Putamen (tissue), 1 donor: ENCODE measurements at regions not wholly inside any gene's neighbourhood (a gene's known extent, or its start where the extent isn't known, plus 50 kb on each side); places are given as distances from the start of the nearest gene placed in this dataset.

Experiments used
- DNase-seq: peaks from one replicate; pipeline ENCODE4 v3.0.0-alpha.2; 2016; ENCODE audit warnings: low spot score

DNA sequence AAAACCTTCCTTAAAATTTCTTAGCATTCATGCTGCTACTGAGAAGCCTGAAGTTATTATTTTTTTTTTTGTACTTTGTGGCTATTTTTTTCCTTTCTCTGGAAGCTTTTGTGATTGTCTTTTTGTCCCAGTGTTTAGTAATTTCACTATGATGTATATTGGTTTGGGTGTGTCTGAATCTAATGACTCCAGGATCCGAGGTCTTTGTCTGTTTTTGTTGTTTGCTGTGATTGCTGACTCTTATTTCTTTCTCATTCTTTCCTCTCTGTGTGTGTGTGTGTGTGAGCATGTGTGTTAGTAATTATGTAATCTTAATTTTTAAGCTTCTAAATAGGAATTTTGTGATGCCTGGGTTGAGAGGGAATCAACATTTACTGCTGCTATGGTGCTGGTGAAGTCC lies 152.0 kb downstream of the RAP2B start:
- no peak for DNase-seq

DNA sequence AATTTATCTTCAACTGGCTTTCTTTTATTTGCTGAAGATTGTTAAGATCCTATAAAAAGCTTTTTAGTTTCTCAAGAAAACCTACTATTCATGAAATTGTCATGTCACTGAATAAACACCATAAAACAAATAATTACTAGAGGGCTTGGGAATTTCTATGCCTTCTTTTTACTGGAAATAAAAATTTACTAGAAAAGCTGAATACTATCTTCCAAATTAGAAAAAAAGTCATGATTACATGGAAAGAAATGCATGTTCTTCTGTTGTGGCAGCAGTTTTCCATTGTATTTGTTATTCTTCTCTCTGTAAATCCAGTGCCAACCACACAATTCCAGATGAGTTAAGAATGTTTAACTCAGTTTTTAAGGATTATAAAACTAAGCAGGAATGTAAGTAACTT lies 153.8 kb downstream of the RAP2B start:
- DNase-seq: no peak

DNA sequence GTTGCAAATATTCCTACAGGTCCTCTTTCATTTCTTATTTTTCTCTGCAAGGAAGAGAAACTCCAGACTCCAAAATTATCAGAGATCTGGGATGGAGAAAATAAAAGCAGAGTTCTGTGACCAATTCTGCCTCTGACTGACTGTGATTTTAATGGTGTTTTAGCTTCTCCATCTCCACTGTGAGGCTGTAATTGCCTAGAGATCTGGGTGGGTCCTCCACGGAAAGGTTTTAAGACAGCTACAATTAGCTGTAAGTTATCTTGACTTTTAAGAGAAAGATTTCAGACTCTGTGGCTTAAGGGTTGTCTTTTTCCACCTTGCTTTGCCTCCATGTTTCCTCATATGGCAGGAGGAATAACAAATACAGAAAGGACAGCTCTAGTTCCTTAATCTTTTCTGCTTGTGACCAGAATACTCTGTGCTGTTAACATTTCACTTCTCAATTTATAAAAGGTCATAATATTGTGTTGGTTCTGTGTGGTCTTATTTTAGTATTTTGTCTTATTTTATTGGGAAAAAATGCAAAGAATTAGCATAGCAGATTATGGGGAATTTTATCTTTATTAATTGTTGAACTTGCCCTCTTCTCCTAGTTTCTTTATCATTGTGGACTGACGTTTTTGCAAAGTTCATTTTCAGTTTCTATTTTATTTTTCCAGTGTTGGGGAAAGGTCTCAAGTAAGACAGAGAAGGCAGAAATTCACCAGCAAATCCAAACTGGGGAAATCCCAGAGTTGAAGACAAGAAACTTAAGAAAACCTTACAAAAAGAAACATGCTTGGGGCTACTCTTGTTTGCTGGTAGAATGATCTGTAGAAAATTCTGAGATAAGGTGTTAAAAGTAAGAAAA lies 157.9 kb downstream of the RAP2B start:
- no peak for DNase-seq

DNA sequence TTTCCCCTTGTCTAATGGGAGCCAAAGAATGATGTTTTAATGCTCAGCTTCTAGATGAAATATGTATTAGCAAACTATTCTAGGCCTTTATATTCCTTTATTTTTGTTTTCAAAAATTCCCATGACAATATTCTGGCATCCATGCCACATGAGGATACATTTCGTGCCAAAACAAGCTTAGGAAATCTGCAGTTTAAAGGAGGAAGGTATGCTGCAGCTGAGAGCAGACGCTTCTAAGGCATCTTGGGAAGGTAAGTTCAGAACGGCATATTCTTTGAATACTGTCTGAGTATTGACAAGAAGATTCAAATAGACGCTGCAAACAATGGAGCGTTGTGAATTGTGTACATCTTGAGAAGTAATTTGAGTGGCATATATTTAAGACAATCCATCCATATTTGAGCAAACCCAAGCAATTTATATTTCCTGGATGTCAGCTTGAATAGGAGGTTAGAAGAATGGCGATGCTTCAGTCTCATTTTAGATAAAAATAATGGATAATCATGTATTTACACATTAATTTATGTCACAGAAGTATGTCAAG lies 158.6 kb downstream of the RAP2B start:
- DNase-seq: no peak

- DNase-seq: no peak
These were observed 166.7 kb downstream of the RAP2B start for GRCh38 chr3:153328690-153329089.

DNA sequence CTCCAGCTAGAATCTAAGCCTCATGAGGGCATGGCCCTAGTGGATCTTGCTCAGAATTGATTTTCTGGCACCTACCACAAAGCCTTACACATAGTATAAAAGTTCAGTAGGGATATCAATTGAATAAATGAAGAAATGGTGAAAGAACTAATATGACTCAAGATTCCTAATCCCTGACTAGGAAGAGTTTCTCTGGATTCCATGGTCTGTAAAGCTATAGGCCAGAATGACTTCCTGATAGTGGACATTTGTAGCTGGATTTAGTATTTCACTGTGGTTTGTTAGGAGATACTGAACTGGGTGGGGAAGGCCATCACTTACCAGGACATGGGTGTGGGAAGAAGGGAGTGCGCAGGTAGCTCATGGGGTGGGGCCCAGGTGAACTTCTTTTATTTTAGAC lies 168.9 kb downstream of the RAP2B start:
- no peak for DNase-seq

- DNase-seq: no peak
These were observed 169.7 kb downstream of the RAP2B start for GRCh38 chr3:153331676-153332075.

- no peak for DNase-seq
These were observed 172.5 kb downstream of the RAP2B start for GRCh38 chr3:153334558-153334957.

GRCh38 chr3:153337369-153337768 lies 175.3 kb downstream of the RAP2B start:
- no peak for DNase-seq

- DNase-seq: no peak
These were observed 176.5 kb downstream of the RAP2B start for GRCh38 chr3:153338487-153338886.

GRCh38 chr3:153339065-153339464 lies 177.0 kb downstream of the RAP2B start:
- DNase-seq: no peak

DNA sequence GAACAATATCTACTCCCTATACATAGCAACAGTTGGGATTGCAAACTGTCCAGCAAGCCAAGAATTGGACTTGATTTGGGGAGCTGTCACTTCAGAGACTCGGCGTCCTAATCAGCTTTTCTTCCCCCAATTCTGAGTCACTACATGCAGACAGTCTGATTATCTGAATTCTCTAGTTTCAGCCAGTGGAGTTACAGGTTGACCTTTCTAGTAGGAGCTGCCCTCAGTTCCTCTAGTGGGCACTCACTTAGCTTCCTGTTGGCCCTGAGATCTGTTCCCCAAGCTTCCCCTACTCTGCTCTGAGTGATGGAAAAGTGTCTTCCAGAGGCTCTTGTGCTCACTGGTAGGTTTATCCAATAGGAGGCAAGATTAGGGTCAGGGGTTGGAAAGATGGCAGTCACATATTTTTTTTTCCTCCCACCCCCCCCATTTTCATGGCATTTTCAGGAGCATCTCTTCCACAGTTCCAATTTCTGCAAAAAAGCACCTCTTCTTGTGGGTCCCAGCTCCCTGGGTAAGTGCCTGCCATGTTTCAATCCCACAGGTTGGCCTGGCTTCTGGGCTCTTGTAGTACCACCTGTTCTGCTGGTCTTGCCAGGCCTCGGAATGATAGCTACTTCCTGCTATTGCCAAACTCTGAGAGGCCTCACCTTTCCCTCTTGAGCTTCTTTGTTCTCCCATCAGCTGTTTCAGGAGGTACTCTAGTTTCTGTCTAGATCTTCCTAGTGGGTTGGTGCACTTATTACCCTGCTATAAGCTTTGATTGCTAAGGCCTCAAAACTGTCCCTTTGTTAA lies 182.2 kb downstream of the RAP2B start:
- DNase-seq: no peak

GRCh38 chr3:153348457-153349107 lies 186.6 kb downstream of the RAP2B start:
- no peak for DNase-seq

DNA sequence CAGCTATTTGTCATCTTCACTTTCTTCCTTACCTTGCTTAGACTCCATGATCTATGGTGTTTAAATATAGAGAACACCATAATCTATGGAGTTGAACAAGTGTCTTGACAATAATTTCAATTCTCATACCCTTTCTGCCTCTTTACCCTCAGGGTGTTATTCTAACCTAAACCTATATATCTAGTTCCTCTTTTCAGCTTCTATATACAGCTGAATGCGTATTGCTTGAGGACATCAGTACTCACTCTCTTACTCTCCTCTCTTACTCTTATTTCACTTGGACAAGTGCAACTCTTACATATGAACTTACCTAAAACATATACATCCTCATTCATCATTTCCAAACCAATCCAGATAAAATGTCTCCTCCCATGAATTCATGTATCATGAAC lies 187.1 kb downstream of the RAP2B start:
- no peak for DNase-seq

DNA sequence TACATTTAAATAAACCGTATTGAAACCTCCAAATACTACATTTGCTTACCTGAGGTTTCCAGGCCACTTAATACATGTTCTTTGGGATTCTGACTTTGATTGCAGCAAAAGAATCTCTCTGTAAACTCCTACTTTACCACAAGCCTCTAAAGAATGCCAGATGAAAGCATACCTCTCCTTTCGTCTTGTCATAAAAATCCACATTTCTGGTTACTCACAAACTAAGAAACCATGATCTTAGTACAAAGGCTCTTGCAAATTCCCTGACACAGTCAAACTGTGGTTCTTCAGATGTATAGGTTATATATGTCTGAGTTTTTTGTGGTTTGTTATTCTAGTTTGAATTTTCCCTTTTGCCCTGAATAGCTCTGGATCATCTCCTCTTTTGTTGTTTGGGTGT lies 188.4 kb downstream of the RAP2B start:
- no peak for DNase-seq

DNA sequence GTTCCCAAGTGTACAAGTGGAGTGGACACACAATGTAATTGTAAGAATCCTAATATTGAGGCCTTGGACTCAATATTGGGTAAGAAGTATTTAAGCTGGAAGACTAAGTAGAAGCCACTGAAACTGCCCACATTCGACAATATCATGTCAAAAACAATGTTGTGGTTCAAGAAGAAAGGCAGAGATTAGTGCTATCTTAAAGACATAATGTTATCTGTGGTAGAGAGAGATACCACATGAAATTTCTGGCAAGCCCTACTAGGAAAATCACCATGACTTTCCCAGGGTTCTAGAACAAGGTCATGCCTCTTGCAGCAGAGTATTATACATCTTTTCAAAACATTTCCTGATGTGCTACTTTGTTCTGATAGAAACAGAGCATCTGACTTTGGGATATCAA lies 192.6 kb downstream of the RAP2B start:
- no peak for DNase-seq

GRCh38 chr3:153355559-153355958 lies 193.5 kb downstream of the RAP2B start:
- DNase-seq: no peak

DNA sequence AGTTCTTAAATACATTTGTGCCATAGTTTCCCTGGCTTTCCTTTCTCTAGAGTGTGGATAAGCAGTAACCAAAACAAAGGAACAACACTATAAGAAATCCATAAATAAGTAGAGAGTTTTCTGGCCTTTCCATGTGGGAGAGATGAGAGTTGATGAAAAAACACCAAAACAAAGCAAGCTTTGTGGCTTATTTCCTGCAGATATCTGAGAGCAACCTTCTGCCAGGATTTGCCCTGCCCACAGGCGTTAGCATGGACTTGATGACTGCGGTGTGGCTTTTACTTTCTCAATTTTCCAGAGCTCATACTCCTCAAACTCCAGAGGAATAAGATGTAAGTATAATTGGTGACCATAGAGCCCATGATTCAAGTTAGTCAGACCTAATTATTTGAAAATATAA lies 194.9 kb downstream of the RAP2B start:
- no peak for DNase-seq

DNA sequence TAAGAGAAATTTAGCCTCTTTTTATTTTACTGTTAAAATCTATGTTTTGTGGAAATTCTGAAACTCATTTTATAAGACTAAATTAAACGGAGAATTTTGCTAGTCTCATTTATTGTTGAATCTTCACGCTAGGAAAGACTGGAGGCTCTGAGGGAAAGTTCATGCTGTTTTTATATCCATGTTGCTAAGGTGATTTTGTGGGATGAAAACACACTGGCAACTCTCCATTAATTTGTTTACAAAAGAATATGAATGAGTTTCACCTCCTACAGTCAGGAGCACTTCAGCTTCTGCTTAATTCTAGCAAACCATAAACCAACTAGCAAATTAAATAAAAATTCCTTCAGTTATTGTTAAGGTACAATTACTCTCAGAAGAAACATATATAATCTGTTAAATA lies 195.4 kb downstream of the RAP2B start:
- DNase-seq: no peak

DNA sequence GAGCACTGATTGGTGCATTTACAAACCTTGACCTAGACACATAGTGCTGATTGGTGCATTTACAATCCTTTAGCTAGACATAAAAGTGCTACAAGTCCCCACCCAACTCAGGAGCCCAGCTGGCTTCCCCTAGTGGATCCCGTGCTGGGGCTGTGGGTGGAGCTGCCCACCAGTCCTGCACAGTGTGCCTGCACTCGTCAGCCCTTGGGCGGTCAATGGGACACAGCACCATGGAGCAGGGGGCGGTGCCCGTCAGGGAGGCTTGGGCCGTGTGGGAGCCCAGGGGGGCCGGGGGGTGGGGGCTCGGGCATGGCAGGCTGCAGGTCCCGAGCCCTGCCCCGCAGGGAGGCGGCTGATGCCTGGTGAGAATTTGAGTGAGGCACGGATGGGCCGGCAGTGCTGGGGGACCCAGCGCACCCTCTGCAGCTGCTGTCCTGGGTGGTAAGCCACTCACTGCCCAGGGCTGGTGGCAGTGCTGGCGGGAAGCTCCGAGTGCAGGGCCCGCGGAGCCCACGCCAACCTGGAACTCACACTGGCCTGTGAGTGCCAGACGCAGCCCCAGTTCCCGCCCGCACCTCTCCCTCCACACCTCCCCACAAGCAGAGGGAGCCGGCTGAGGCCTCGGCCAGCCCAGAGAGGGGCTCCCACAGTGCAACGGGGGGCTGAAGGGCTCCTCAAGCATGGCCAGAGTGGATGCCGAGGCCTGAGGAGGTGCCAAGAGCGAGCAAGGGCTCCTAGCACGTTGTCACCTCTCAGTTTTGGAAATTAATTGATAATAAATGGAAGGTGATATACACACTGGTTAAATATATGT lies 207.7 kb downstream of the RAP2B start:
- no peak for DNase-seq

GRCh38 chr3:153370680-153371079 lies 208.7 kb downstream of the RAP2B start:
- no peak for DNase-seq

- no peak for DNase-seq
These were observed 210.3 kb downstream of the RAP2B start for GRCh38 chr3:153372326-153372725.
